ENCODE measurements at regions not wholly inside any gene's neighbourhood (a gene's known extent, or its start where the extent isn't known, plus 50 kb on each side); places are given as distances from the start of the nearest gene placed in this dataset.
"Not testable (repeated sequence)": the region's sequence is repeated elsewhere in the genome, so short reads cannot be mapped to it uniquely, and the experiment has no call there.

- H3K9ac ChIP-seq (ENCODE audit: low read length) = no peak overlapping the region
- H3K9me3 ChIP-seq (ENCODE audit: control insufficient read depth, insufficient read depth, low read depth, low read length) = no peaks in the 10 kb centered on the region
- H3K27me3 ChIP-seq (ENCODE audit: control insufficient read depth, insufficient read depth, low read length) = no peaks in the 10 kb centered on the region
- H3K36me3 ChIP-seq (ENCODE audit: control insufficient read depth, insufficient read depth, low read length) = no peaks in the 10 kb centered on the region
- no peak overlapping the region for H3K4me3 ChIP-seq (ENCODE audit: low read depth, low read length)
- peaks cover 10% of the 10 kb centered on the region; the same call in 1 of the 2 replicates for H3K4me1 ChIP-seq (ENCODE audit: control insufficient read depth, insufficient read depth, low read length)
- H3K27ac ChIP-seq (ENCODE audit: low read depth, low read length) = no peak overlapping the region
These were observed 88.9 kb downstream of the MOGAT1 start for GRCh38 chr2:222760301-222760897.

GRCh38 chr2:222761888-222762287 is 90.4 kb downstream of the MOGAT1 start:
- Histone ChIP-seq H3K27me3 (ENCODE audit: control insufficient read depth, insufficient read depth, low read length) (no peaks in the 10 kb centered on the region), H3K4me3 (ENCODE audit: low read depth, low read length) (no peak overlapping the region), H3K27ac (ENCODE audit: low read depth, low read length) (no peak overlapping the region), H3K4me1 (ENCODE audit: control insufficient read depth, insufficient read depth, low read length) (peaks cover 5% of the 10 kb centered on the region; the same call in 1 of the 2 replicates), H3K36me3 (ENCODE audit: control insufficient read depth, insufficient read depth, low read length) (no peaks in the 10 kb centered on the region), H3K9ac (ENCODE audit: low read length) (no peak overlapping the region), H3K9me3 (ENCODE audit: control insufficient read depth, insufficient read depth, low read depth, low read length) (no peaks in the 10 kb centered on the region)

GRCh38 chr2:222762342-222762741 is 90.9 kb downstream of the MOGAT1 start:
- peaks cover under 1% of the 10 kb centered on the region; the same call in 1 of the 2 replicates for H3K4me1 ChIP-seq (ENCODE audit: control insufficient read depth, insufficient read depth, low read length)
- H3K9me3 ChIP-seq (ENCODE audit: control insufficient read depth, insufficient read depth, low read depth, low read length) = no peaks in the 10 kb centered on the region
- no peaks in the 10 kb centered on the region for H3K36me3 ChIP-seq (ENCODE audit: control insufficient read depth, insufficient read depth, low read length)
- no peak overlapping the region for H3K9ac ChIP-seq (ENCODE audit: low read length)
- H3K27me3 ChIP-seq (ENCODE audit: control insufficient read depth, insufficient read depth, low read length) = no peaks in the 10 kb centered on the region
- H3K27ac ChIP-seq (ENCODE audit: low read depth, low read length) = no peak overlapping the region
- no peak overlapping the region for H3K4me3 ChIP-seq (ENCODE audit: low read depth, low read length)

- not testable (repeated sequence) for H3K36me3 ChIP-seq (ENCODE audit: control insufficient read depth, insufficient read depth, low read length); H3K27me3 ChIP-seq (ENCODE audit: control insufficient read depth, insufficient read depth, low read length); H3K9ac ChIP-seq (ENCODE audit: low read length); H3K4me3 ChIP-seq (ENCODE audit: low read depth, low read length); H3K9me3 ChIP-seq (ENCODE audit: control insufficient read depth, insufficient read depth, low read depth, low read length); H3K27ac ChIP-seq (ENCODE audit: low read depth, low read length); H3K4me1 ChIP-seq (ENCODE audit: control insufficient read depth, insufficient read depth, low read length)
These were observed 94.4 kb downstream of the MOGAT1 start for GRCh38 chr2:222765883-222766282.

- H3K9me3 ChIP-seq (ENCODE audit: control insufficient read depth, insufficient read depth, low read depth, low read length); H3K27me3 ChIP-seq (ENCODE audit: control insufficient read depth, insufficient read depth, low read length); H3K4me3 ChIP-seq (ENCODE audit: low read depth, low read length): not testable (repeated sequence)
These were observed 92.8 kb upstream of the ACSL3 start for GRCh38 chr2:222768019-222768418.

GRCh38 chr2:222769446-222769845 is 91.4 kb upstream of the ACSL3 start:
- Histone ChIP-seq H3K27ac (ENCODE audit: low read depth, low read length) (no peak overlapping the region), H3K4me1 (ENCODE audit: control insufficient read depth, insufficient read depth, low read length) (no peaks in the 10 kb centered on the region), H3K9me3 (ENCODE audit: control insufficient read depth, insufficient read depth, low read depth, low read length) (no peaks in the 10 kb centered on the region), H3K27me3 (ENCODE audit: control insufficient read depth, insufficient read depth, low read length) (no peaks in the 10 kb centered on the region), H3K36me3 (ENCODE audit: control insufficient read depth, insufficient read depth, low read length) (no peaks in the 10 kb centered on the region), H3K9ac (ENCODE audit: low read length) (no peak overlapping the region), H3K4me3 (ENCODE audit: low read depth, low read length) (no peak overlapping the region)

More at GRCh38 chr2:222768019-222768418, 92.8 kb upstream of the ACSL3 start:
- not testable (repeated sequence) for H3K36me3 ChIP-seq (ENCODE audit: control insufficient read depth, insufficient read depth, low read length); H3K4me1 ChIP-seq (ENCODE audit: control insufficient read depth, insufficient read depth, low read length); H3K9ac ChIP-seq (ENCODE audit: low read length); H3K27ac ChIP-seq (ENCODE audit: low read depth, low read length)

- H3K27ac ChIP-seq (ENCODE audit: low read depth, low read length) = no peak overlapping the region
- H3K9ac ChIP-seq (ENCODE audit: low read length) = no peak overlapping the region
- H3K9me3 ChIP-seq (ENCODE audit: control insufficient read depth, insufficient read depth, low read depth, low read length) = no peaks in the 10 kb centered on the region
- H3K4me3 ChIP-seq (ENCODE audit: low read depth, low read length) = no peak overlapping the region
- H3K4me1 ChIP-seq (ENCODE audit: control insufficient read depth, insufficient read depth, low read length) = peaks cover 3% of the 10 kb centered on the region; the same call in 1 of the 2 replicates
- no peaks in the 10 kb centered on the region for H3K36me3 ChIP-seq (ENCODE audit: control insufficient read depth, insufficient read depth, low read length)
- H3K27me3 ChIP-seq (ENCODE audit: control insufficient read depth, insufficient read depth, low read length) = no peaks in the 10 kb centered on the region
These were observed 90.9 kb upstream of the ACSL3 start for GRCh38 chr2:222769941-222770340.

- no peaks in the 10 kb centered on the region for H3K36me3 ChIP-seq (ENCODE audit: control insufficient read depth, insufficient read depth, low read length)
- H3K27me3 ChIP-seq (ENCODE audit: control insufficient read depth, insufficient read depth, low read length) = no peaks in the 10 kb centered on the region
- H3K4me1 ChIP-seq (ENCODE audit: control insufficient read depth, insufficient read depth, low read length) = peaks cover 6% of the 10 kb centered on the region
- H3K9me3 ChIP-seq (ENCODE audit: control insufficient read depth, insufficient read depth, low read depth, low read length) = no peaks in the 10 kb centered on the region
- H3K4me3 ChIP-seq (ENCODE audit: low read depth, low read length) = no peak overlapping the region
- no peak overlapping the region for H3K27ac ChIP-seq (ENCODE audit: low read depth, low read length)
- H3K9ac ChIP-seq (ENCODE audit: low read length) = no peak overlapping the region
These were observed 89.0 kb upstream of the ACSL3 start for GRCh38 chr2:222771832-222772231.

- Histone ChIP-seq H3K4me1 (ENCODE audit: control insufficient read depth, insufficient read depth, low read length) (peaks cover 6% of the 10 kb centered on the region), H3K9me3 (ENCODE audit: control insufficient read depth, insufficient read depth, low read depth, low read length) (no peaks in the 10 kb centered on the region), H3K9ac (ENCODE audit: low read length) (no peak overlapping the region), H3K27me3 (ENCODE audit: control insufficient read depth, insufficient read depth, low read length) (no peaks in the 10 kb centered on the region), H3K4me3 (ENCODE audit: low read depth, low read length) (no peak overlapping the region), H3K36me3 (ENCODE audit: control insufficient read depth, insufficient read depth, low read length) (no peaks in the 10 kb centered on the region), H3K27ac (ENCODE audit: low read depth, low read length) (no peak overlapping the region)
These were observed 85.9 kb upstream of the ACSL3 start for GRCh38 chr2:222774941-222775340.

- H3K9ac ChIP-seq (ENCODE audit: low read length) = no peak overlapping the region
- H3K4me1 ChIP-seq (ENCODE audit: control insufficient read depth, insufficient read depth, low read length) = peaks cover 6% of the 10 kb centered on the region
- H3K27ac ChIP-seq (ENCODE audit: low read depth, low read length) = no peak overlapping the region
- no peaks in the 10 kb centered on the region for H3K36me3 ChIP-seq (ENCODE audit: control insufficient read depth, insufficient read depth, low read length)
- no peaks in the 10 kb centered on the region for H3K27me3 ChIP-seq (ENCODE audit: control insufficient read depth, insufficient read depth, low read length)
- H3K9me3 ChIP-seq (ENCODE audit: control insufficient read depth, insufficient read depth, low read depth, low read length) = no peaks in the 10 kb centered on the region
- H3K4me3 ChIP-seq (ENCODE audit: low read depth, low read length) = no peak overlapping the region
These were observed 84.0 kb upstream of the ACSL3 start for GRCh38 chr2:222776792-222777191.

GRCh38 chr2:222778400-222778799 is 82.4 kb upstream of the ACSL3 start:
- H3K9ac ChIP-seq (ENCODE audit: low read length) = no peak overlapping the region
- no peaks in the 10 kb centered on the region for H3K9me3 ChIP-seq (ENCODE audit: control insufficient read depth, insufficient read depth, low read depth, low read length)
- H3K27ac ChIP-seq (ENCODE audit: low read depth, low read length) = no peak overlapping the region
- peaks cover 6% of the 10 kb centered on the region for H3K4me1 ChIP-seq (ENCODE audit: control insufficient read depth, insufficient read depth, low read length)
- no peak overlapping the region for H3K4me3 ChIP-seq (ENCODE audit: low read depth, low read length)
- no peaks in the 10 kb centered on the region for H3K36me3 ChIP-seq (ENCODE audit: control insufficient read depth, insufficient read depth, low read length)
- H3K27me3 ChIP-seq (ENCODE audit: control insufficient read depth, insufficient read depth, low read length) = no peaks in the 10 kb centered on the region

Data from HUES6 (cell line).